Left ventricle myocardium inferior (tissue), 1 donor: ENCODE measurements at regions not wholly inside any gene's neighbourhood (a gene's known extent, or its start where the extent isn't known, plus 50 kb on each side); places are given as distances from the start of the nearest gene placed in this dataset.

Experiments
- DNase-seq: peaks from one replicate; pipeline ENCODE4 v3.0.0-alpha.2; 2020
- H3K27ac ChIP-seq: fragments of 200-600 bp; replicated peaks from 2 replicates; pipeline ENCODE4 v1.8.0; 2021
- H3K27me3 ChIP-seq: fragments of 200-600 bp; 2 replicates; pipeline ENCODE4 v1.8.0; 2021; ENCODE audit warnings: low read depth
- H3K36me3 ChIP-seq: fragments of 200-600 bp; 2 replicates; pipeline ENCODE4 v1.8.0; 2021
- H3K4me1 ChIP-seq: fragments of 200-600 bp; 2 replicates; pipeline ENCODE4 v1.8.0; 2021
- H3K4me3 ChIP-seq: fragments of 200-600 bp; 2 replicates; pipeline ENCODE4 v1.8.0; 2021; ENCODE audit warnings: mild to moderate bottlenecking, moderate library complexity
- H3K9me3 ChIP-seq: fragments of 200-600 bp; replicated peaks from 2 replicates; pipeline ENCODE4 v1.8.0; 2021
- intact Hi-C: fragments of 100-400 bp; cut with micrococcal nuclease; formaldehyde crosslinking; loops from one replicate; pipeline ENCODE4 v1.11.0; 2022
- TF ChIP-seq, protein P1 (sequence below): fragments of 200-600 bp; IDR thresholded peaks from 2 replicates; pipeline ENCODE4 v1.8.0; 2021; ENCODE audit warnings: antibody characterized with exemption, mild to moderate bottlenecking, borderline replicate concordance
- donor health status: DM: no; HTN: yes; CAD: no; lungs with severe emphysema.

DNA sequence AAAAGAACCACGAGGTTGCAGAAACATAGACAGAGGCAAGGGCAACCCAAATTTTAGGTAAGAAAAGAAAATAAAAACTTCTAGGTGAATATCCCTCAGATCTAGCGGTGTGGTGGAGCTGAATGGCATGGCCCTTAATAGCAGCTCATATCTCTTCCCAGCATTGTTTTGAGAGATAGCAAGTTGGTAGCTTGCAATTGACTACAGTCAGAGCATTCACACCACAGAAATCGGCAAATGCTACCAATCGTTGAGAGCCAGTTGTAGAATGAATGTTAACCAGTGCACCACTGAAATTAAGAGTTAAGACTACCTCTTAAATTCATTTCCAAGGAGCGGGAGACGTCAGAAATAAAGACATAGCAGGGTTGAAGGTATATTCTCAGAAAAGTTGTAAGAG is 184.0 kb upstream of the KIT start:
- no peak overlapping the region for H3K27ac ChIP-seq
- H3K4me1 ChIP-seq = no peaks in the 10 kb centered on the region
- peaks cover 12% of the 10 kb centered on the region for H3K9me3 ChIP-seq
- TF ChIP-seq, protein P1, sequence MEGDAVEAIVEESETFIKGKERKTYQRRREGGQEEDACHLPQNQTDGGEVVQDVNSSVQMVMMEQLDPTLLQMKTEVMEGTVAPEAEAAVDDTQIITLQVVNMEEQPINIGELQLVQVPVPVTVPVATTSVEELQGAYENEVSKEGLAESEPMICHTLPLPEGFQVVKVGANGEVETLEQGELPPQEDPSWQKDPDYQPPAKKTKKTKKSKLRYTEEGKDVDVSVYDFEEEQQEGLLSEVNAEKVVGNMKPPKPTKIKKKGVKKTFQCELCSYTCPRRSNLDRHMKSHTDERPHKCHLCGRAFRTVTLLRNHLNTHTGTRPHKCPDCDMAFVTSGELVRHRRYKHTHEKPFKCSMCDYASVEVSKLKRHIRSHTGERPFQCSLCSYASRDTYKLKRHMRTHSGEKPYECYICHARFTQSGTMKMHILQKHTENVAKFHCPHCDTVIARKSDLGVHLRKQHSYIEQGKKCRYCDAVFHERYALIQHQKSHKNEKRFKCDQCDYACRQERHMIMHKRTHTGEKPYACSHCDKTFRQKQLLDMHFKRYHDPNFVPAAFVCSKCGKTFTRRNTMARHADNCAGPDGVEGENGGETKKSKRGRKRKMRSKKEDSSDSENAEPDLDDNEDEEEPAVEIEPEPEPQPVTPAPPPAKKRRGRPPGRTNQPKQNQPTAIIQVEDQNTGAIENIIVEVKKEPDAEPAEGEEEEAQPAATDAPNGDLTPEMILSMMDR = no peak
- H3K4me3 ChIP-seq = no peak overlapping the region
- DNase-seq = no peak
- H3K36me3 ChIP-seq = no peaks in the 10 kb centered on the region
- no peaks in the 10 kb centered on the region for H3K27me3 ChIP-seq
- intact Hi-C loops = no loop called here

DNA sequence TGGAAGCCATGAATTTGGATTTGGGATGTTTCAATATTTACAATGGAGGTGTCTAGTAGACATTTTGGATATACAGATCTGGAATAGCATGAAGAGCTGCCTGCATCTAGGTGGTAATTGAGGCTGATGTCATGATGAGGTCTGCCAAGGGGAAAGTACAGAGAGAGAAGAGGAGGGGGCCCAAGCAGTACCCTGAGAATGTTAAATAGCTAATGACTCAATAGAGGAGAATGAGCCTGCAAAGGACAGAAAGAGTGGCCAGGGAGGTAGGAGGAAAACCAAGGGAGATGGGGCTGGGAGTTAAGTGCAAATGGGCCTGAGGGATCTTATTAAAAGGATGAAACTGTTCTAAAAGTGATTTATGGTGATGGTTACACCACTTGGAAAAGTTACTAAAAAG is 182.2 kb upstream of the KIT start:
- H3K27me3 ChIP-seq = no peaks in the 10 kb centered on the region
- H3K4me3 ChIP-seq = no peak overlapping the region
- no peak overlapping the region for H3K27ac ChIP-seq
- TF ChIP-seq, protein P1 = no peak
- no peaks in the 10 kb centered on the region for H3K36me3 ChIP-seq
- H3K9me3 ChIP-seq = peaks cover 23% of the 10 kb centered on the region
- H3K4me1 ChIP-seq = no peaks in the 10 kb centered on the region
- intact Hi-C loops = no loop called here
- no peak for DNase-seq

DNA sequence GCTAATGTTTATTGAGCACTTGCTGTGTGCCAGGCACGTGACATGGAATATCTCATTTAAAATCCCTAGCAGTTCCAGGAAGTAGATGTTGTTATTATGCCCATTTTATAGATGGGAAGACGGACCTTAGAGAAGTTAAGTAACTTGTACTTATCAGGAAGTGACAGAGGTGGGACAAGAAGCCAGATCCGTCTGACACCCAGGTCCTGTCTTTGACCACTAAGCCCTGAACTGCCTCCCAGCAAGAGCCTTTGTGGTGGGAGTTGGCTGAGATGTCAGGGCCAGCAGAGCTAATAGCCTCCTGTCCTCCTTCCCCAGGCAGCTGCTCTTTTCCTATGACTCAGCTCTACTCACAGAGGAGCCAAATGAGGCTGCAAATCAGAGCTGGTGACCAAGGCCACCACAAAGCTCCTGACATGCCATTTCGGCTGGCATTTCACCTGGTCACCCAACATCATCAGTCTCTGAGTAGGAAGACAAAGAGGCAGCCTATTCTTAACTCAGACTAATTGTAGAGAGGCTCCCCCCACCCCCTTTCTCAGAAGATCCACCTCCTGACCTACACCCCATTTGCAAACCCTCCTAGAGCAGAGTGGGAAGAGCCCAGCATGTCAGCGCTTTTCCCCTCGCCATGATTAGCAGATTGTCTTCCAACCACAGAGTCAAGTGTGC is 175.1 kb upstream of the KIT start:
- no peaks in the 10 kb centered on the region for H3K36me3 ChIP-seq
- DNase-seq = no peak
- H3K27me3 ChIP-seq = no peaks in the 10 kb centered on the region
- H3K27ac ChIP-seq = no peak overlapping the region
- intact Hi-C loops = no loop called here
- no peak overlapping the region for H3K4me3 ChIP-seq
- TF ChIP-seq, protein P1 = no peak
- H3K4me1 ChIP-seq = no peaks in the 10 kb centered on the region
- peaks cover 26% of the 10 kb centered on the region for H3K9me3 ChIP-seq

DNA sequence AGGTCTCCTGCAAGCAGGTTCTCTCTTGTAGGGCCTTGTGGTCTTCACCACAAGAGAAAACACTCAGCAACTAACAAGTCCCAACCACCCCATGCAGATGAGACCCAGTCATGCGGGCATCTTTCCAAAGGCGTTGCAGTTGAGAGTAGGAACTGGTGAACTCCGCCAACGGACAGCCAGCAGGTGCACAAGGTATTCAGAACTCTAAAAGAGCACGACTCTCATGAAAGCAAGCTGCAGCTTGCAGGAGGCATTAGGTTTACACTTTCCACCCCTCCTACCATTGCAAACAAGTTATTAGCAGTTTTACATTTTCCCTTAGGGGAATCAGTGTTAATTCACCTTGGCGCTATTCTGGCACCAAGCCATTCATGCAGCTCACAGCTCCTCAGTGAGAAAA is 173.4 kb upstream of the KIT start:
- intact Hi-C loops = no loop called here
- peaks cover 15% of the 10 kb centered on the region for H3K9me3 ChIP-seq
- H3K4me3 ChIP-seq = no peak overlapping the region
- no peaks in the 10 kb centered on the region for H3K36me3 ChIP-seq
- H3K4me1 ChIP-seq = no peaks in the 10 kb centered on the region
- H3K27ac ChIP-seq = no peak overlapping the region
- TF ChIP-seq, protein P1 = no peak
- no peak for DNase-seq
- H3K27me3 ChIP-seq = no peaks in the 10 kb centered on the region

DNA sequence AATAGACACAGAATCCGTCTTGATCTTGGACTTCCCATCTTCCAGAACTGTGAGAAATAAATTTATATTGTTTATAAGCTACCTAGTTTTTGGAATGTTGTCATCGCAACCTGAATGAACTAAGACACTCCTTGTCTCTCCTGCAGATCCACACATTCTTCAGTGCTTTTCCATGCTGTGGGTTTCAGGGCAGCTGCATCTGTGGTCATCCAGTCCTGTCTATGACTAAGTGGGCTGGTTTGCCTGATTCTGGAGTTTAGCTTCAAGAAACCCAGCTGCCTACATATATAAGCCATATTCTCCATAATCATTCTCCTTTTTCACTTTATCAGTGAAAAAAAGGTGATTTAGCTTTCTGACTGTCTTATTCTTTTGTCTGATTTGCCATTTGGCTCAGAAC is 170.3 kb upstream of the KIT start:
- no peaks in the 10 kb centered on the region for H3K4me1 ChIP-seq
- no peak for DNase-seq
- no peaks in the 10 kb centered on the region for H3K36me3 ChIP-seq
- H3K4me3 ChIP-seq = no peak overlapping the region
- intact Hi-C loops = no loop called here
- H3K27ac ChIP-seq = no peak overlapping the region
- TF ChIP-seq, protein P1 = no peak
- H3K27me3 ChIP-seq = no peaks in the 10 kb centered on the region
- no peaks in the 10 kb centered on the region for H3K9me3 ChIP-seq
